ENCODE measurements at regions not wholly inside any gene's neighbourhood (a gene's known extent, or its start where the extent isn't known, plus 50 kb on each side); places are given as distances from the start of the nearest gene placed in this dataset.

DNA sequence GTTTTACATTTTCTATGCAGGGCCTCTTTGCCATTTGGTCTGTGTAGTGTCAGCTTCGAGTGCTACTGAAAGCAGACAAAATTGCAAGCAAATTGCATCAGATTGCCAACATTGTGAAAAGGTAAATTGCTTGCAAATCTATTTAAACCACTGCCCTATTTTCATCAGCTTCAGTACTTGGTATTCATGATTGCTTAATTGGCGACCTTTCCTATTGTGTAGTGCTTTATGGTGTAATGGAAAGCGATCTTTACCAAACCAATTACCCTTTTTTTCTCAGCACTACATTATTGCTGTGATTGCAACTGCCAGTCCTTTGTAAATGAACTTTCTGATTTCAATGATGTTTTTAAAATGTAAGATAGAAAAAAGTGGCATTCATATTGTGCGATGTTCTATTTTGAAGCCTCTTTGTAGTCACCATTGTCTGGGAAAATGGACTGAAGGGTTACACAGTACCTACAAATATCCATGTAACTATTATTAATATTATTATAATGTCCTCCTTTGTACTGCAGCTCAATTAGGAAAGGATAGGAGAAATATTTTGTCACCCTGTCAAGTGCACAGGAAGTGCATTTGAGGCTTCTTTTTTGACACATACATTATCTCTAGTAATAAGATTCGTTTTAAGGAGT is 177.7 kb upstream of the SP8 start:
- no peak for ATAC-seq (ENCODE audit: low read depth)
- no peak overlapping the region for H3K14ac ChIP-seq (replicated peaks; ENCODE audit: low read depth, low read length)
- no peaks in the 10 kb centered on the region for H3K36me3 ChIP-seq (ENCODE audit: control insufficient read depth, insufficient read depth, low read length)
- H2AK5ac ChIP-seq (ENCODE audit: low read depth, low read length): no peak overlapping the region
- no peak overlapping the region for H2BK15ac ChIP-seq (ENCODE audit: low read depth, low read length)
- H2BK5ac ChIP-seq (ENCODE audit: low read depth, low read length, poor library complexity, severe bottlenecking): no peak overlapping the region
- dilution Hi-C loops (cut with HindIII; ENCODE audit: low sequenced_read_pairs, unreplicated experiment): no loop called here
- in situ Hi-C loops (cut with MboI; ENCODE audit: low sequenced_read_pairs): no loop called here
- H4K91ac ChIP-seq (ENCODE audit: insufficient read depth, low read depth, low read length): no peak overlapping the region
- H4K8ac ChIP-seq (ENCODE audit: low read depth in 2 of 2, low read length in 2 of 2): no peak overlapping the region
- H3K4me3 ChIP-seq (ENCODE audit: insufficient read depth, low read depth, low read length): no peak overlapping the region
- H3K4ac ChIP-seq (ENCODE audit: low read depth, low read length): no peak overlapping the region
- H3K56ac ChIP-seq (ENCODE audit: extremely low read depth, insufficient read depth, low read length): no peak overlapping the region
- H3K4me2 ChIP-seq (ENCODE audit: low read depth, low read length): no peak overlapping the region
- H3K4me1 ChIP-seq (ENCODE audit: control insufficient read depth, insufficient read depth, low read length): no peaks in the 10 kb centered on the region
- CTCF ChIA-PET: no interaction called here
- H3K23ac ChIP-seq (ENCODE audit: low read depth, low read length): no peak overlapping the region
- no peak overlapping the region for H2BK20ac ChIP-seq (ENCODE audit: low read depth, low read length)
- H3K9ac ChIP-seq (ENCODE audit: low read depth, low read length): no peak overlapping the region
- no peak for TF ChIP-seq CEBPB (IDR thresholded peaks at IDR 0.05; ENCODE audit: low read depth, low read length)
- TF ChIP-seq RCOR1 (IDR thresholded peaks at IDR 0.05; ENCODE audit: insufficient replicate concordance, low read length): no peak
- no peak for TF ChIP-seq MXI1 (IDR thresholded peaks at IDR 0.05; ENCODE audit: borderline replicate concordance, low read depth, low read length)
- no peak for TF ChIP-seq SMC3 (IDR thresholded peaks at IDR 0.05; ENCODE audit: low read depth, low read length)
- TF ChIP-seq, protein P1, sequence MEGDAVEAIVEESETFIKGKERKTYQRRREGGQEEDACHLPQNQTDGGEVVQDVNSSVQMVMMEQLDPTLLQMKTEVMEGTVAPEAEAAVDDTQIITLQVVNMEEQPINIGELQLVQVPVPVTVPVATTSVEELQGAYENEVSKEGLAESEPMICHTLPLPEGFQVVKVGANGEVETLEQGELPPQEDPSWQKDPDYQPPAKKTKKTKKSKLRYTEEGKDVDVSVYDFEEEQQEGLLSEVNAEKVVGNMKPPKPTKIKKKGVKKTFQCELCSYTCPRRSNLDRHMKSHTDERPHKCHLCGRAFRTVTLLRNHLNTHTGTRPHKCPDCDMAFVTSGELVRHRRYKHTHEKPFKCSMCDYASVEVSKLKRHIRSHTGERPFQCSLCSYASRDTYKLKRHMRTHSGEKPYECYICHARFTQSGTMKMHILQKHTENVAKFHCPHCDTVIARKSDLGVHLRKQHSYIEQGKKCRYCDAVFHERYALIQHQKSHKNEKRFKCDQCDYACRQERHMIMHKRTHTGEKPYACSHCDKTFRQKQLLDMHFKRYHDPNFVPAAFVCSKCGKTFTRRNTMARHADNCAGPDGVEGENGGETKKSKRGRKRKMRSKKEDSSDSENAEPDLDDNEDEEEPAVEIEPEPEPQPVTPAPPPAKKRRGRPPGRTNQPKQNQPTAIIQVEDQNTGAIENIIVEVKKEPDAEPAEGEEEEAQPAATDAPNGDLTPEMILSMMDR (conservative IDR thresholded peaks at IDR 0.05; ENCODE audit: low read depth, low read length): no peak
- no peak for TF ChIP-seq RAD21 (IDR thresholded peaks at IDR 0.05; ENCODE audit: low read length)
- TF ChIP-seq, protein P2, sequence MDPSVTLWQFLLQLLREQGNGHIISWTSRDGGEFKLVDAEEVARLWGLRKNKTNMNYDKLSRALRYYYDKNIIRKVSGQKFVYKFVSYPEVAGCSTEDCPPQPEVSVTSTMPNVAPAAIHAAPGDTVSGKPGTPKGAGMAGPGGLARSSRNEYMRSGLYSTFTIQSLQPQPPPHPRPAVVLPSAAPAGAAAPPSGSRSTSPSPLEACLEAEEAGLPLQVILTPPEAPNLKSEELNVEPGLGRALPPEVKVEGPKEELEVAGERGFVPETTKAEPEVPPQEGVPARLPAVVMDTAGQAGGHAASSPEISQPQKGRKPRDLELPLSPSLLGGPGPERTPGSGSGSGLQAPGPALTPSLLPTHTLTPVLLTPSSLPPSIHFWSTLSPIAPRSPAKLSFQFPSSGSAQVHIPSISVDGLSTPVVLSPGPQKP (IDR thresholded peaks at IDR 0.05; ENCODE audit: borderline replicate concordance, low read depth, low read length): no peak
- TF ChIP-seq POLR2A (IDR thresholded peaks at IDR 0.05; ENCODE audit: low read depth, low read length): no peak
- no peak for TF ChIP-seq CHD1 (IDR thresholded peaks at IDR 0.05; ENCODE audit: low read depth, low read length)
- no peak for TF ChIP-seq BHLHE40 (IDR thresholded peaks at IDR 0.05; ENCODE audit: low read depth, low read length)
- TF ChIP-seq NFE2L2 (IDR thresholded peaks at IDR 0.05; ENCODE audit: low read depth, low read length): no peak
- TF ChIP-seq MAZ (IDR thresholded peaks at IDR 0.05; ENCODE audit: borderline replicate concordance, low read depth, low read length): no peak
- no peak for TF ChIP-seq MAFK (IDR thresholded peaks at IDR 0.05; ENCODE audit: low read depth, low read length)
- TF ChIP-seq RFX5 (IDR thresholded peaks at IDR 0.05; ENCODE audit: low read depth, low read length): no peak
- TF ChIP-seq FOS (IDR thresholded peaks at IDR 0.05; ENCODE audit: low read depth, low read length): no peak
- TF ChIP-seq, protein P3, sequence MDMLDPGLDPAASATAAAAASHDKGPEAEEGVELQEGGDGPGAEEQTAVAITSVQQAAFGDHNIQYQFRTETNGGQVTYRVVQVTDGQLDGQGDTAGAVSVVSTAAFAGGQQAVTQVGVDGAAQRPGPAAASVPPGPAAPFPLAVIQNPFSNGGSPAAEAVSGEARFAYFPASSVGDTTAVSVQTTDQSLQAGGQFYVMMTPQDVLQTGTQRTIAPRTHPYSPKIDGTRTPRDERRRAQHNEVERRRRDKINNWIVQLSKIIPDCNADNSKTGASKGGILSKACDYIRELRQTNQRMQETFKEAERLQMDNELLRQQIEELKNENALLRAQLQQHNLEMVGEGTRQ (IDR thresholded peaks at IDR 0.05; ENCODE audit: low read depth, low read length): no peak
- H3K27me3 ChIP-seq (ENCODE audit: control insufficient read depth, insufficient read depth, low read length): no peaks in the 10 kb centered on the region
- H2AK9ac ChIP-seq (replicated peaks; ENCODE audit: low read depth, low read length, poor library complexity): no peak overlapping the region
- no peaks in the 10 kb centered on the region for H4K20me1 ChIP-seq (ENCODE audit: insufficient read depth, low read length)
- H4K5ac ChIP-seq (ENCODE audit: low read depth, low read length): no peak overlapping the region
- no peak overlapping the region for H3K27ac ChIP-seq (ENCODE audit: insufficient read depth, low read length)
- H3K9me1 ChIP-seq (ENCODE audit: insufficient read depth, low read length): no peaks in the 10 kb centered on the region
- intact Hi-C loops (cut with micrococcal nuclease): no loop called here
- H2AFZ ChIP-seq (replicated peaks; ENCODE audit: low read length, poor library complexity): no peak overlapping the region
- POLR2A ChIA-PET (ENCODE audit: unreplicated experiment): no interaction called here
- H3K79me1 ChIP-seq (ENCODE audit: low read depth in 1 of 2, low read length in 2 of 2): no peaks in the 10 kb centered on the region
- H3K9me3 ChIP-seq (ENCODE audit: control insufficient read depth, insufficient read depth, low read length): peaks cover 4% of the 10 kb centered on the region
- no peak overlapping the region for H2BK120ac ChIP-seq (ENCODE audit: low read depth, low read length)
- DNase-seq: no peak
- H3K18ac ChIP-seq (ENCODE audit: low read depth, low read length): no peak overlapping the region
- no TSS peak for BruUV-seq (replicated peaks)
- no CpG with 5 or more reads among the region's 5 CpGs for WGBS, 2 experiments (ENCODE audit: extremely low coverage in 2 of 2, insufficient read length in 1 of 2)
